B cell (primary cell): ENCODE measurements at regions not wholly inside any gene's neighbourhood (a gene's known extent, or its start where the extent isn't known, plus 50 kb on each side); places are given as distances from the start of the nearest gene placed in this dataset.

Experiments
- CTCF ChIP-seq: fragments of 200-600 bp; IDR thresholded peaks from one replicate; pipeline ENCODE4 v1.8.0; 2022; ENCODE audit warnings: antibody characterized with exemption, mild to moderate bottlenecking
- EZH2 ChIP-seq: IDR thresholded peaks from 2 replicates; pipeline ENCODE4 v1.6.1; 2012; ENCODE audit warnings: borderline replicate concordance, low read depth, mild to moderate bottlenecking, moderate library complexity, low read length; ENCODE audit not compliant: insufficient read depth, poor library complexity, severe bottlenecking

- no peak for TF ChIP-seq CTCF
- TF ChIP-seq EZH2, result no peak
Observed at GRCh38 chr3:64824394-64824909, 136.7 kb upstream of the ADAMTS9 start.
